SHP77 (cell line): ENCODE measurements at regions not wholly inside any gene's neighbourhood (a gene's known extent, or its start where the extent isn't known, plus 50 kb on each side); places are given as distances from the start of the nearest gene placed in this dataset.
A peak's percentile ranks its signal among the peaks of the same experiment; 100 is the strongest.
"Not testable (repeated sequence)": the region's sequence is repeated elsewhere in the genome, so short reads cannot be mapped to it uniquely, and the experiment has no call there.

Experiments used
- DNase-seq, 2 experiments: peaks; one replicate each; lab custom pipeline; 2025; lab: John Stamatoyannopoulos, UW

DNA sequence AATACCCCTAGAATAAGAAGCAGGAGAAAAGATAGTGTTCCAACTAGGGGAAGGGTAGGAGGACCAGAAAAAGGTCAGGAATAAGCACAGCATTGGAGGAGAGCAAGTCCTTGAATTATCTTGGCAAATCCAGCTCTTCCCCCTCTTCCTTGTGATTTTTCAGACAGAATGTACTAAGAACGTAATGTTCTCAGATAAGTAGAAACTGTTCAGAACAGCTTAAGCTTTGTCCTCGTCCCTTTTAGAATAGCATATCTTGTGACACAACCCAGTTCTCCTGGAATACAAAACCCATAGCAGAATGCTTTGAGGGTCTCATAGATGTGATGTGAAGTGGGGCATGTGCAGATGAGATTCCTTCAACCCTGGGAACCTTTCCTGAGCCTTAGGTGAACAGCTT lies 97.4 kb downstream of the EMB start:
- no peak for DNase-seq

DNA sequence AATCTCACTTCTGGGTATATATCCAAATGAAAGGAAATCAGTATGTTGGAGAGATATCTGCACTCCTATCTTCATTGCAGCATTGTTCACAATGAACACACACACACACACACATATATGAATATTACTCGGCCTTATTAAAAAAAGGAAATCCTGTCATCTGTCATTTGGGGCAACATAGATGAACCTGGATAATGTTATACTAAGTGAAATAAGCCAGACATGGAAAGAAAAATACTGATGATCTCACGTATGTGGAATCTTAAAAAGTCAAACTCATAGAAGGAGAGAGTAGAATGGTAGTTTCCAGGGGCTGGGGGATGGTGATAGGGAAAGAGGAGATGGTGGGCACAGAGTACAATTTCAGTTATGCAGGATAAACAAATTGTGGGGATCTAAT lies 100.3 kb downstream of the EMB start:
- no peak for DNase-seq

DNA sequence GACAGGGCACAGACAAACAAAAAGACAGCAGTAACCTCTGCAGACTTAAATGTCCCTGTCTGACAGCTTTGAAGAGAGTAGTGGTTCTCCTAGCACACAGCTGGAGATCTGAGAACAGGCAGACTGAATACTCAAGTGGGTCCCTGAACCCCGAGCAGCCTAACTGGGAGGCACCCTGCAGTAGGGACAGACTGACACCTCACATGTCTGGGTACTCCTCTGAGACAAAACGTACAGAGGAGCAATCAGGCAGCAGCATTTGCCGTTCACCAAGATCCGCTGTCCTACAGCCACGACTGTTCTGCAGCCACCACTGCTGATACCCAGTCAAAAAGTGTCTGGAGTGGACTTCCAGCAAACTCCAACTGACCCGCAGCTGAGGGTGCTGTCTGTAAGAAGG lies 110.5 kb downstream of the EMB start:
- DNase-seq: not testable (repeated sequence)

GRCh38 chr5:50328193-50328729 lies 112.8 kb downstream of the EMB start:
- no peak for DNase-seq

DNA sequence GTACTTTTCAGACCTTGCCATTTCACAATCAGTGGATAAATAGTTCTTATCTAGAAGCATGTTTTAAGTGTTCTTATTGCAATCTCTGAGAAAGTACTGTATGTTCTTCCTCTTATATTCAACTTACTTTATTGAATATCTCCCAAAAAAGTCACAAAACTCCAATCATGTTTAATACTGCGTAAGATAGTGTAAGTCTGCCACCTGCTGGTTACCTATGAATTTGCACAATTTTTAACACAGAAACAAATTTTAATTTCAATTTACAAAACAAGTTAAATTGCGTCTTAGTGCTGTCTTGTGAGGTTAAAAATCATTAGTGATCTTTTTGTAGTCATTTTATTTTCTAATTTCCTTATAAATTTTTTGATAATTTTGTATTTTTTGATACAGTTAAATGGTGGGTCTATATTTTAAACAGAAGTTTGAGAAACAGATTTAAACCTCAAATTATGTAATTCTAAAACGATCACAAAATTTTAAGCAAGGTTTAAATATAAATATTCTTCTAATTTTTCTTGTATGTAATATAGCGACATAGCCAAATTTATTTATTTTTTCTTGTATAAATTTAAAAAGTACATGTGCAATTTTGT lies 115.8 kb downstream of the EMB start:
- peak in 1 of 2 experiments; percentile 5 for DNase-seq

DNA sequence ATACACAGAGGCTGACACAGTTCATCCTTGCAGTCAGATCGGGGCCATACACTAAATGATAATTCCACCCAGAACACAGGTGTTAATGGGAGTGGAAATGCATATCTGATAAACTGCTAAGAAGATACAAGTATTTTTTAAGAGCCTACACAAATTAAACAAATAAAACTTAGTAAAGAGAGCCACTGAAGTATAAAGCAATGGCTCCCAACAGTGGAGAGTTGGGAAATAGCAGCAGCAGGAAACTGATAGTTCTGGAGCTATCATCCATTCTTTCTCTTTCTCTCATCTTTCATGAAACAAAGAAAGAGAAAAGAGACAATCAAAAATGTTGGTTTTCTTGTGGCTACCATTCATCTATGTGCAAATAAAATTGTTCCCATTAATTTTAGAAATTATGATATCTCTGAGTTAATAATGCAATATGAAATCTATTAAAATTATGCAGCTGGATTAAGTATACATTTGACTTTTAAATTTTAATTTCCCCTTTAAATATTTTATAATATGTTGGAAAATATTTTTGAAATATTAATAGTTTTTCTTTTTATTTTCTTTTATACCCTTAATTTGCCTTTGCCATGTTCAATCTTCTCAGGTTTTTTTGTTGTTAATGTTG lies 120.8 kb downstream of the EMB start:
- DNase-seq: peak in 1 of 2 experiments; percentile 4

DNA sequence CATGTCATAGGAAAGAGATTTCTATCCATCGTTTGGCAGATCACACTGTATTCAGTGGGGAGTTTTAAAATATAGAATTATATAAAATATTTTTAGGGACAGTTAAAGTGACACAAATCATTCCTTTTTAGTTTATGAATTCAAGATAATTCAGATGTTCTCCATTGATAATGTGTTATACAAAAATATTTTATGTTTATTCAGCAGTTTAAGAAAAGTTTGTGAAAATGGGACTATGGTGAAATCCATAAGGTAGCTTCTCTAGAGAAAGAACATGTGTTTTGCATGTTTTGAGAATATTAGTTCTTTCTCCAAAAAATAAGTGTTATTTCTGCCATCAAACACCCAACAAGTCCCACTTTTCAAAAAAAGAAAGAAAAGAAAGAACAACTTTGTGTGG lies 122.9 kb downstream of the EMB start:
- DNase-seq: no peak

DNA sequence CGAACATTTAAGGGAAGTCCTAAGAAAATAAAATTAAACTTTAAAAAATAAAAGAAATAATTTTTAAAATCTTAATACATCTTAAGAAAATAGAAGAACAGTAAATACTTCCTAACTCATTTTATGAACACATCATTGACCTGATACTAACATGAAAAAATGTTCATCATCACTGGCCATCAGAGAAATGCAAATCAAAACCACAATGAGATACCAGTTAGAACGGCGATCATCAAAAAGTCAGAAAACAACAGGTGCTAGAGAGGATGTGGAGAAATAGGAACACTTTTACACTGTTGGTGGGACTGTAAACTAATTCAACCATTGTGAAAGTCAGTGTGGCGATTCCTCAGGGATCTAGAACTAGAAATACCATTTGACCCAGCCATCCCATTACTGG lies 134.6 kb downstream of the EMB start:
- DNase-seq: not testable (repeated sequence)

DNA sequence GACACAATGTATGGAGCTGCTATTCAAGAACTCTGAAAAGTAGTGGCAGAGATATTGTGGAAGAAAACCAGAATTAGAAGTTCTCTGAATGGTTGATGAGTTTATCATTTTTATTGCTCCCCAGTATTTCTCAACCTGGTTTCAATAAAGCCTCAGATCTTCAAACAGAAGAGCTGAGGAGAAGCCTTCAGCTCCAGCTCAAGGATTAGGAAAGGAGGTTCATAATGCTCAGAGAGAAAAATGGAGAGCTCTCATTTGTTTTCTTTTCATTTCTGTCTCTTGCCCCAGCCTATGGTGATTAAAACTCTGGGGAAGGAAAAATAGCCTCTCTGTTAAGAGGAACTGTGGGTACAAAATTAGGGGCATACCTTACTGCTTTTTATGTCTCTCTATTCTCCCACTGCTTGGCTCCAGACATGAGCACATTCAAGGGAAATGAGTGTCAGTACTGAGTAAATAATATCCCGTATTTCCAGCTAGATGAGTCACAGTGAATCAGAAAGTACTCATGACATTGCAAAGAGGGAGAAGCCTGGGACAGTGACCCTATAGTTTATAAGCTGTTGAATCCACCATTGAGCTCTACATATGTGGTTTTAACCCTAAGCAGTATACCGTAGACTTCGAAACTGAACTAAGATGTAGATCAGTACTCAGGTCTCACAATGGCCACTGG lies 138.1 kb downstream of the EMB start:
- DNase-seq: no peak

GRCh38 chr5:50301756-50302155 lies 139.3 kb downstream of the EMB start:
- no peak for DNase-seq

- no peak for DNase-seq
Measured at GRCh38 chr5:50300878-50301277, 140.2 kb downstream of the EMB start.

DNA sequence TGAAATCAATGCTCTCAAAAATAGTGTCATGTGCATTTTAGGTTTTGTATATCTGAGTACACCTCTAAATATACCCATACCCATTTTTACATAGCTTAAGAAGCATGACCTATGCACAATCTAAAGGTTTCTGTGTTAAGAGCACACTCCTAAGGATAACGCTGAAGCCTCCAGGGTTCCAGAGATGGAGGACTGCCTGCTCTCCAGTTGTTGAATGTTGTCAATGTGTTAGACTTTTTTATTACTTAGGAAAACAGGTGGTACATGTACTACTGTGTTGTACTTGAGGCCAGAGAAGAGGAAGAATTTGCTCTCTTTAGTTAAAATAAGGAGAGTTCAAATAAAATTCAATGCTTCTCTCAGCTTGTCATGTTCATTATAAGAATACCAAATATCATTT lies 141.2 kb downstream of the EMB start:
- DNase-seq: no peak

DNA sequence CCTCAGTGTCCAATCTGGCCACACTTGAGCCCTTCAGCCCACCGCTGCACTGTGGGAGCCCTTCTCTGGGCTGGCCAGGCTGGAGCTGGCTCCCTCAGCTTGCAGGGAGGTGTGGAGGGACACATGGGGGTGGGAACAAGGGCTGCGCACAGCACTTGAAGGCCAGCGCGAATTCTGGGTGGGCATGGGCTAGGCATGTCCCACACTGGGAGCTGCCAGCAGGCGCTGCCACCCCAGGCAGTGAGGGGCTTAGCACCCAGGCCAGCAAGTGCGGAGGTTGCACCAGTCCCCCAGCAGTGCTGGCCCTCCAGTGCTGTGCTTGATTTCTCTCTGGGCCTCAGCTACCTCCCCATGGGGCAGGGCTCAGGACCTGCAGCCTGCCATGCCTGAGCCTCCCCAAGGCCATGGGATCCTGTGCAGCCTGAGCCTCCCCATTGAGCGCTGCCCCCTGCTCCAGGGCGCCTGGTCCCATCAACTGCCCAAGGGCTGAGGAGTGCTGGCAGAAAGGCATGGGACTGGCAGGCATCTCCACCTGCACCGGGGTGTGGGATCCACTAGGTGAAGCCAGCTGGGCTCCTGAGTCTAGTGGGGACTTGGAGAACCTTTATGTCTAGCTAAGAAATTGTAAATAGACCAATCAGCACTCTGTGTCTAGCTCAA lies 148.2 kb downstream of the EMB start:
- DNase-seq: no peak

- not testable (repeated sequence) for DNase-seq
Measured at GRCh38 chr5:50280461-50280860, 160.6 kb downstream of the EMB start.
